ENCODE measurements at regions not wholly inside any gene's neighbourhood (a gene's known extent, or its start where the extent isn't known, plus 50 kb on each side); places are given as distances from the start of the nearest gene placed in this dataset.

DNA sequence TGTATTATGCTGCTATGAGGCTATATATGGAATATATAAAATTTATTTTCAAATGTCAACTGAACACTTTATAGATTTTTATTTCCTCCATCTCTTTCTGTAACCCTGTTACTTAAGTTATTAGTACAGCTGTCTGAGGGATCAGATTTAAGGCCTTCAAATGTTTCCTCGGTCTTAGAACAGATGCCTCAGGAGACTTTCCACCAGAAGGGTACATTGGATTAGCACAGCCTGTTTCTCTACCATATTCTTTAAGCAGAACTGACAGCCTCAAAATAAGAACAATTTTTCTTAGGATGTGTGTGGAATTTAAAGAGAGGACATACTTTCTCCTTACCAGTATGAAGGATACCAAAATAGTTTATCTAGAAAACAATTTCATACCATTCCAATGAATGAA, 53.0 kb upstream of the HGF start:
- H3K36me3 ChIP-seq (ENCODE audit: low read depth, missing control alignments) = no peaks in the 10 kb centered on the region
- no peaks in the 10 kb centered on the region for H3K27me3 ChIP-seq
- TF ChIP-seq, protein P1, sequence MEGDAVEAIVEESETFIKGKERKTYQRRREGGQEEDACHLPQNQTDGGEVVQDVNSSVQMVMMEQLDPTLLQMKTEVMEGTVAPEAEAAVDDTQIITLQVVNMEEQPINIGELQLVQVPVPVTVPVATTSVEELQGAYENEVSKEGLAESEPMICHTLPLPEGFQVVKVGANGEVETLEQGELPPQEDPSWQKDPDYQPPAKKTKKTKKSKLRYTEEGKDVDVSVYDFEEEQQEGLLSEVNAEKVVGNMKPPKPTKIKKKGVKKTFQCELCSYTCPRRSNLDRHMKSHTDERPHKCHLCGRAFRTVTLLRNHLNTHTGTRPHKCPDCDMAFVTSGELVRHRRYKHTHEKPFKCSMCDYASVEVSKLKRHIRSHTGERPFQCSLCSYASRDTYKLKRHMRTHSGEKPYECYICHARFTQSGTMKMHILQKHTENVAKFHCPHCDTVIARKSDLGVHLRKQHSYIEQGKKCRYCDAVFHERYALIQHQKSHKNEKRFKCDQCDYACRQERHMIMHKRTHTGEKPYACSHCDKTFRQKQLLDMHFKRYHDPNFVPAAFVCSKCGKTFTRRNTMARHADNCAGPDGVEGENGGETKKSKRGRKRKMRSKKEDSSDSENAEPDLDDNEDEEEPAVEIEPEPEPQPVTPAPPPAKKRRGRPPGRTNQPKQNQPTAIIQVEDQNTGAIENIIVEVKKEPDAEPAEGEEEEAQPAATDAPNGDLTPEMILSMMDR (IDR thresholded peaks at IDR 0.05) = no peak
- TF ChIP-seq POLR2A (IDR thresholded peaks at IDR 0.05) = no peak
- no peak overlapping the region for H3K4me3 ChIP-seq
- WGBS, 2 donors = 60 to 83% methylated on average over 1 of the region's 1 CpG
- no peak for DNase-seq
- no peaks in the 10 kb centered on the region for H3K9me3 ChIP-seq
- intact Hi-C loops (cut with DNase I; ENCODE audit: low total_unique reads) = no loop called here
- no peak overlapping the region for H3K27ac ChIP-seq
- no peaks in the 10 kb centered on the region for H3K4me1 ChIP-seq

DNA sequence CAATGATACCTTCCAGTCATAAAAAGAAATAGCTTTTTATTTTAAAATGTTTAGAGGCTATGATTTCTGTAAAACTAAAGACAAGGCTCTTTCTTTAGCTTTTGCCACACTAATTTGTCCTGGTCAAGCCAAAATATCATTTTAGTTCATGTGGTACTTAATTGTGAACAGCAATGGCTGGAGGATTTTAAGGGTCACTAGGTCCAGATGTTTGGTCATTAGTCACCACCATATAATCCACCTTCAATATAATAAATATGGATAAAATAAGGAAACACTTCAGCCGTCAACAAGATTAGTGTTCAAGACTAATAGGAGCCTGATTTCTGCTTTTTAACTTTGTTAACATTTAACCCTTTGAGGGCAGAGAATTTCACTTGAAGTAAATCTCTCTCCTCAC, 50.0 kb upstream of the HGF start:
- Histone ChIP-seq H3K36me3 (ENCODE audit: low read depth, missing control alignments) (no peaks in the 10 kb centered on the region), H3K27ac (no peak overlapping the region), H3K4me1 (no peaks in the 10 kb centered on the region), H3K9me3 (no peaks in the 10 kb centered on the region), H3K27me3 (no peaks in the 10 kb centered on the region), H3K4me3 (no peak overlapping the region)
- no peak for TF ChIP-seq POLR2A (IDR thresholded peaks at IDR 0.05)
- TF ChIP-seq, protein P1 (IDR thresholded peaks at IDR 0.05) = no peak
- intact Hi-C loops (cut with DNase I; ENCODE audit: low total_unique reads) = no loop called here
- 63 to 76% methylated on average over 1 of the region's 1 CpG for WGBS, 2 donors
- no peak for DNase-seq
